CD14-positive monocyte (primary cell): ENCODE measurements at regions not wholly inside any gene's neighbourhood (a gene's known extent, or its start where the extent isn't known, plus 50 kb on each side); places are given as distances from the start of the nearest gene placed in this dataset.

Experiments
- DNase-seq, 3 donors: peaks; one replicate each; pipeline ENCODE4 v3.0.0-alpha.2; 2011 to 2022
- H2AFZ ChIP-seq: 2 replicates; pipeline ENCODE4 v1.6.0; 2012; ENCODE audit warnings: mild to moderate bottlenecking, low read depth, low read length, inconsistent platforms; ENCODE audit not compliant: insufficient read depth, poor library complexity, severe bottlenecking
- H3K27ac ChIP-seq, 2 donors: 1 replicate in 1 of 2; 2 replicates in 1 of 2; pipeline ENCODE4 v1.5.1; 2012 to 2013; ENCODE audit warnings: low read length in 2 of 2, control low read depth in 1 of 2, inconsistent platforms in 1 of 2, low read depth in 1 of 2, mild to moderate bottlenecking in 1 of 2
- H3K27me3 ChIP-seq, 2 donors: one replicate each; pipeline versions ENCODE4 v1.6.0 to v1.6.1; 2011 to 2013; ENCODE audit warnings: low read length in 2 of 2; ENCODE audit not compliant: control insufficient read depth in 2 of 2, insufficient read depth in 2 of 2
- H3K36me3 ChIP-seq, 2 donors: replicated peaks in 1 of 2; 1 replicate in 1 of 2; 2 replicates in 1 of 2; pipeline versions ENCODE4 v1.5.1 to v1.6.1; 2012 to 2013; ENCODE audit warnings: low read length in 2 of 2, control low read depth in 1 of 2, inconsistent platforms in 1 of 2, mild to moderate bottlenecking in 1 of 2; ENCODE audit not compliant: insufficient read depth in 2 of 2, control insufficient read depth in 1 of 2
- H3K4me1 ChIP-seq, 2 donors: 1 replicate in 1 of 2; 2 replicates in 1 of 2; pipeline versions ENCODE4 v1.5.1 to v1.6.1; 2012 to 2013; ENCODE audit warnings: low read length in 2 of 2, control low read depth in 1 of 2, inconsistent platforms in 1 of 2, mild to moderate bottlenecking in 1 of 2, moderate library complexity in 1 of 2; ENCODE audit not compliant: insufficient read depth in 2 of 2, control insufficient read depth in 1 of 2
- H3K4me2 ChIP-seq: replicated peaks from 2 replicates; pipeline ENCODE3; 2012; ENCODE audit warnings: low read length, moderate library complexity, mild to moderate bottlenecking; ENCODE audit not compliant: poor library complexity, severe bottlenecking; ENCODE audit errors: extremely low read depth
- H3K4me3 ChIP-seq, 3 experiments: fragments of 200-600 bp in 1 of 3; sonication (generic) in 1 of 3; replicated peaks in 1 of 3; 1 replicate in 2 of 3; 2 replicates in 1 of 3; pipeline ENCODE4 v1.5.1; 2011 to 2013; ENCODE audit warnings: low read length in 3 of 3, mild to moderate bottlenecking in 3 of 3, control low read depth in 2 of 3, low read depth in 2 of 3, inconsistent platforms in 1 of 3, moderate library complexity in 1 of 3
- H3K79me2 ChIP-seq: 2 replicates; pipeline ENCODE4 v1.6.0; 2012; ENCODE audit warnings: mild to moderate bottlenecking, control low read depth, inconsistent platforms, low read length, moderate library complexity; ENCODE audit not compliant: insufficient read depth
- H3K9ac ChIP-seq: 2 replicates; pipeline ENCODE4 v1.6.0; 2017; ENCODE audit warnings: low read length, mild to moderate bottlenecking; ENCODE audit not compliant: insufficient read depth, poor library complexity, severe bottlenecking
- H3K9me3 ChIP-seq, 2 donors: replicated peaks in 1 of 2; 1 replicate in 1 of 2; 2 replicates in 1 of 2; pipeline versions ENCODE4 v1.5.1 to v1.6.1; 2012 to 2013; ENCODE audit warnings: low read length in 2 of 2, control low read depth in 1 of 2; ENCODE audit not compliant: control insufficient read depth in 1 of 2, insufficient read depth in 1 of 2
- H4K20me1 ChIP-seq: 2 replicates; pipeline ENCODE4 v1.6.0; 2012; ENCODE audit warnings: mild to moderate bottlenecking, low read length, control low read depth, moderate library complexity; ENCODE audit not compliant: insufficient read depth
- H3K27ac Mint-ChIP-seq, 7 donors: one replicate each; pipeline ENCODE4 v1.8.0; 2020; ENCODE audit warnings: mild to moderate bottlenecking in 7 of 7, mixed read lengths in 7 of 7, moderate library complexity in 6 of 7, inconsistent platforms in 2 of 7
- H3K27me3 Mint-ChIP-seq, 3 donors: one replicate each; pipeline ENCODE4 v1.8.0; 2021 to 2022; ENCODE audit warnings: low read depth in 3 of 3, mild to moderate bottlenecking in 3 of 3, mixed read lengths in 3 of 3, moderate library complexity in 3 of 3, inconsistent platforms in 1 of 3
- H3K36me3 Mint-ChIP-seq, 2 donors: one replicate each; pipeline ENCODE4 v1.8.0; 2020; ENCODE audit warnings: mixed read lengths in 2 of 2, inconsistent platforms in 1 of 2, mild to moderate bottlenecking in 1 of 2
- H3K4me1 Mint-ChIP-seq: one replicate; pipeline ENCODE4 v1.8.0; 2020; ENCODE audit warnings: mild to moderate bottlenecking, mixed read lengths
- H3K4me3 Mint-ChIP-seq, 2 donors: one replicate each; pipeline ENCODE4 v1.8.0; 2020; ENCODE audit warnings: mild to moderate bottlenecking in 2 of 2, mixed read lengths in 2 of 2, moderate library complexity in 1 of 2
- H3K9me3 Mint-ChIP-seq, 7 donors: one replicate each; pipeline ENCODE4 v1.8.0; 2020 to 2022; ENCODE audit warnings: mixed read lengths in 7 of 7, mild to moderate bottlenecking in 6 of 7, moderate library complexity in 6 of 7, inconsistent platforms in 2 of 7
- CTCF ChIP-seq: fragments of 200-600 bp; IDR thresholded peaks from one replicate; pipeline ENCODE4 v1.8.0; 2022; ENCODE audit warnings: antibody characterized with exemption, mild to moderate bottlenecking
- WGBS: methylation state at CpG from one replicate; pipeline ENCODE4 v1.1.5; 2013; ENCODE audit warnings: missing lambda C conversion rate; ENCODE audit not compliant: insufficient coverage; 5-methylcytosine and 5-hydroxymethylcytosine counted together
- intact Hi-C, 2 donors: fragments of 100-400 bp; cut with micrococcal nuclease; formaldehyde crosslinking; loops; one replicate each; pipeline versions ENCODE4 v1.15.0 to v1.15.1; 2023

GRCh38 chr14:71680736-71681387, 251.4 kb upstream of the RGS6 start:
- 96% methylated on average over 5 of the region's 10 CpGs for WGBS
- H3K9ac ChIP-seq = no peak overlapping the region
- no peak overlapping the region for H3K4me2 ChIP-seq
- Mint-ChIP-seq H3K36me3 (peaks cover 51 to 62% of the 10 kb centered on the region in 2 donors), H3K4me1 (peaks cover 2% of the 10 kb centered on the region), H3K27ac (no peak overlapping the region), H3K9me3 (peaks cover 0 to 15% (median 5%) of the 10 kb centered on the region in 7 donors), H3K4me3 (no peak overlapping the region), H3K27me3 (peaks cover 0 to 1% (median 0%) of the 10 kb centered on the region in 3 donors)
- no peaks in the 10 kb centered on the region for H3K79me2 ChIP-seq
- H2AFZ ChIP-seq = no peak overlapping the region
- H4K20me1 ChIP-seq = peaks cover 9% of the 10 kb centered on the region
- no peaks in the 10 kb centered on the region for H3K9me3 ChIP-seq
- no peak for DNase-seq
- no peak overlapping the region for H3K27ac ChIP-seq
- H3K4me1 ChIP-seq = no peaks in the 10 kb centered on the region
- no peaks in the 10 kb centered on the region for H3K27me3 ChIP-seq
- intact Hi-C loops = no loop called here
- H3K4me3 ChIP-seq = no peak overlapping the region
- H3K36me3 ChIP-seq = peaks cover 21 to 25% of the 10 kb centered on the region in 2 donors
- TF ChIP-seq CTCF = no peak

- intact Hi-C loops = no loop called here
- Histone ChIP-seq H3K9me3 (no peaks in the 10 kb centered on the region), H3K27me3 (no peaks in the 10 kb centered on the region), H3K4me1 (no peaks in the 10 kb centered on the region), H3K9ac (no peak overlapping the region), H3K27ac (no peak overlapping the region), H2AFZ (no peak overlapping the region), H4K20me1 (peaks cover 9% of the 10 kb centered on the region), H3K79me2 (no peaks in the 10 kb centered on the region), H3K36me3 (peaks cover 24 to 40% of the 10 kb centered on the region in 2 donors), H3K4me3 (no peak overlapping the region), H3K4me2 (no peak overlapping the region)
- no CpG with 5 or more reads among the region's 3 CpGs for WGBS
- no peak for TF ChIP-seq CTCF
- H3K9me3 Mint-ChIP-seq = peaks cover 0 to 15% (median 4%) of the 10 kb centered on the region in 7 donors
- H3K27ac Mint-ChIP-seq = peak overlapping the region in 1 of 7 donors; percentile 18
- peaks cover 59 to 73% of the 10 kb centered on the region in 2 donors for H3K36me3 Mint-ChIP-seq
- DNase-seq = no peak
- no peaks in the 10 kb centered on the region for H3K4me1 Mint-ChIP-seq
- no peaks in the 10 kb centered on the region for H3K27me3 Mint-ChIP-seq
- no peak overlapping the region for H3K4me3 Mint-ChIP-seq
These were observed 249.9 kb upstream of the RGS6 start for GRCh38 chr14:71682337-71682736.
